ENCODE measurements at regions not wholly inside any gene's neighbourhood (a gene's known extent, or its start where the extent isn't known, plus 50 kb on each side); places are given as distances from the start of the nearest gene placed in this dataset.

DNA sequence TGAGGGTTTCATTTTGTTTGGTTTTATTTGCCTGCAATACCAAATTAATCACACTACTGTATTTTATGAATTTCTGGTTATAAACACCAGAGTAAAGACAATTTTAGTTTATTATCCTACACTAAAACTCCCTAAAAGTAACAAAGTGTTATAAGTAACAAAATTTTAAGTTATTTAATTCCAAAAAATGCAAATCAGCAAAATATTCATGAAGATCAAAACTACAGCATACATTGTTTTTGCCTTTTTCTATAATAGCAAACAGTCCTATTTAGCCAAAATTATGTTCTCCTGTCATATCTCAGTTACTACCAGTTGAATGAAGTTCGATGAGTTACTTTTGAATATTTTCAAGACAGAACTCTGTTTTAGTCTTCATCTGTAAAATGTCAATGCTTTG lies 132.7 kb upstream of the CYLC2 start:
- TF ChIP-seq, protein P1, sequence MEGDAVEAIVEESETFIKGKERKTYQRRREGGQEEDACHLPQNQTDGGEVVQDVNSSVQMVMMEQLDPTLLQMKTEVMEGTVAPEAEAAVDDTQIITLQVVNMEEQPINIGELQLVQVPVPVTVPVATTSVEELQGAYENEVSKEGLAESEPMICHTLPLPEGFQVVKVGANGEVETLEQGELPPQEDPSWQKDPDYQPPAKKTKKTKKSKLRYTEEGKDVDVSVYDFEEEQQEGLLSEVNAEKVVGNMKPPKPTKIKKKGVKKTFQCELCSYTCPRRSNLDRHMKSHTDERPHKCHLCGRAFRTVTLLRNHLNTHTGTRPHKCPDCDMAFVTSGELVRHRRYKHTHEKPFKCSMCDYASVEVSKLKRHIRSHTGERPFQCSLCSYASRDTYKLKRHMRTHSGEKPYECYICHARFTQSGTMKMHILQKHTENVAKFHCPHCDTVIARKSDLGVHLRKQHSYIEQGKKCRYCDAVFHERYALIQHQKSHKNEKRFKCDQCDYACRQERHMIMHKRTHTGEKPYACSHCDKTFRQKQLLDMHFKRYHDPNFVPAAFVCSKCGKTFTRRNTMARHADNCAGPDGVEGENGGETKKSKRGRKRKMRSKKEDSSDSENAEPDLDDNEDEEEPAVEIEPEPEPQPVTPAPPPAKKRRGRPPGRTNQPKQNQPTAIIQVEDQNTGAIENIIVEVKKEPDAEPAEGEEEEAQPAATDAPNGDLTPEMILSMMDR (IDR thresholded peaks at IDR 0.05; ENCODE audit: insufficient read depth, low read depth, low read length), result no peak
- no peak for DNase-seq (ENCODE audit: low read depth)
- H3K4me3 ChIP-seq (ENCODE audit: low read depth, low read length), result no peak overlapping the region

DNA sequence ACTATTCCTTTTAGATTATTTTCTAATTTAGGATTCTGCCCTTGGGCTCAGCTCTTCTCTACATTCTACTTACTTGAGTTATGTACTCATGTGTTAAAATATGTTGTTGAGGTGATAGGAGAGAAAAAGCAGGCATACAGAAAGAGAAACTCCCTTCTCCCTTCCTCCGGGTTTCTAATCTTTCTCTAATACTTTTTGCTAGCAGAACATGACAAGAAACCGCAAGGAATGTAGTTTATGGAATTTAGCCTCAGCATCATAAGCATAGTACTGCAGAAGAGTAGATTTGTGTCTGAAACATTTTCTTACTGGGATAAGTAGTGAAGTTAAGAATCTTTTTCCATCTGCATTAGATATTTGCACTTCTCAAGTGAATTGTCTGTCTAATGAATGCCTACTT lies 139.5 kb upstream of the CYLC2 start:
- H3K4me3 ChIP-seq (ENCODE audit: low read depth, low read length), result no peak overlapping the region
- TF ChIP-seq, protein P1 (IDR thresholded peaks at IDR 0.05; ENCODE audit: insufficient read depth, low read depth, low read length), result no peak
- DNase-seq (ENCODE audit: low read depth), result peak; percentile 41

DNA sequence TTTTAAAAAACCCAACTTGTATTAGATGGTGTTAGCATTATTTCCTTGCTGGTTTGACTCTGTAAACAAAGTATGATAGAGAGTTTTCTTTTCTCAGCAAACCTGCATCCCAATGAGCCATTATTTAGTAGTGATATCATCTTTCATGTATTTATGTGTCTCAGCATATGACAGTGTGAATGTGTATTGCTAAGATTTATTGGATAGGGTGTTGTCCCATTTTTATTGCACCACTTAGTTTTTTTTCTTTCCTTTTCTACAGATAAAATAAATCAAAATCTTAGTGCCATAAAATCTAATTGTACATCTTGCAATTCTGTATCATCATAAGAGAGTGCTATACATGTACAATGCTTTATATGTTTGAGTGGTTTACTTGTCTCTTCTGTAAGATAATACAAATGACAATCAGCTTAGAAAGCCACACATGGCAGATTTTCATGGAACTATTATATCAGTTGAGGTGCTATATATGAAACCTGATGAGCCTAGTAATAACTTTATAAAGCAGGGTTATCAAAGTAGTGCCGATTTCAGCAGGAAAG lies 149.2 kb upstream of the CYLC2 start:
- no peak overlapping the region for H3K4me3 ChIP-seq (ENCODE audit: low read depth, low read length)
- TF ChIP-seq, protein P1 (IDR thresholded peaks at IDR 0.05; ENCODE audit: insufficient read depth, low read depth, low read length), result no peak
- DNase-seq (ENCODE audit: low read depth), result no peak

DNA sequence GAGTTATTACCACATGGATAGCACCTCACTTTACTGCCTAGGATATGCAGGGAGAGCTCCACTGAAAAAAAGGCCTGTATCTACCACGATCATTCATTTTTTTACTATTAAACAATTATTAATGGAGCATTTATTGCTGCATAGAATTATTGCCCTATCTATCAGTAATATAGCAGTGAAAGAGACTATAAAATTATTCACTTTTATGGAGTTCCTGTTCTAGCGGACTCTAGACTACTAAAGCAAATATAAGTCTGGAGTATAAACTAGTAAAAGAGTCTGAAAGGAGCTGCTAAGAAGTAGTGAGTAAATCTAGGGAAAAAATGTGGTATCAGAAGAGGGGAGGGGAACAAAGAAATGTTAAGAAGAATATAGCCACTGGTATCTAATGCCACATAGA lies 150.4 kb upstream of the CYLC2 start:
- no peak overlapping the region for H3K4me3 ChIP-seq (ENCODE audit: low read depth, low read length)
- DNase-seq (ENCODE audit: low read depth), result no peak
- TF ChIP-seq, protein P1 (IDR thresholded peaks at IDR 0.05; ENCODE audit: insufficient read depth, low read depth, low read length), result no peak

DNA sequence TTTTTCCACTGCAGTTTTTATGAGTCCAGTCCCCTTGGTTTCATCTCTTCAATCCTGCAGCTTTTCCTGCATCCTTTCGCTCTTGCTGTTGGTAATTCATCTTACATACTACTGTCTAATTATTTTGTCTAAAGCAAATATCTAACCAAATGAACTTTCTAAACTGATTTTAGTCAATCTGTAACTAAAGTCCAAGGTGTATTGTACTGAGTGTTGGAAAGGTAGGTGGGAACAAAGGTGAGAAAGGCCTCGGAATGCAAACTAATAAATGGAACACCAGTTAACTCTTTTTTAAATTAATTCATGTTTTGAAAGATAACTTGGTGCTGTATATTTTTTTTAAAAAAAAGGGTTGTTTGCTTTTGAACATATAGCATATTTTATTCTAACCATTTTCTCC lies 152.7 kb upstream of the CYLC2 start:
- no peak for DNase-seq (ENCODE audit: low read depth)
- TF ChIP-seq, protein P1 (IDR thresholded peaks at IDR 0.05; ENCODE audit: insufficient read depth, low read depth, low read length), result no peak
- no peak overlapping the region for H3K4me3 ChIP-seq (ENCODE audit: low read depth, low read length)

DNA sequence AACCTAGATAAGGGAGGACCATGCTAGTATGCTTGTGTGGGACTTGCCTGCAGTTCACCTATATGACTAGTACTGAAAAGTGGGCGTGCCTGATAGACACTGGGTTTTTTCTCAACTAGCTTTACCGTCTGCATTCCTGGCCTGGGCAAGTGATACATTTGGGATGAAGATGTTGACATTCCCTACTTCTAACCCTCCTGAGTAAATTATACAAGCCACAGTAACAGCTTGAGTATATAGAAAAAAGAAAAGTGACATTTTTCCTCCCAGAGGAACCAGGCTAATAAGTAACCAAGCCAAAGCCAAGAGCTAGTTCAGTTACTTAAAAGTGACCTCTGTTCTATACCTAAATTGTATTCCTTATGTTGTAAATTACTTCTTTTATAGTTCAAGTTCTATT lies 153.8 kb upstream of the CYLC2 start:
- no peak overlapping the region for H3K4me3 ChIP-seq (ENCODE audit: low read depth, low read length)
- no peak for DNase-seq (ENCODE audit: low read depth)
- TF ChIP-seq, protein P1 (IDR thresholded peaks at IDR 0.05; ENCODE audit: insufficient read depth, low read depth, low read length), result no peak

DNA sequence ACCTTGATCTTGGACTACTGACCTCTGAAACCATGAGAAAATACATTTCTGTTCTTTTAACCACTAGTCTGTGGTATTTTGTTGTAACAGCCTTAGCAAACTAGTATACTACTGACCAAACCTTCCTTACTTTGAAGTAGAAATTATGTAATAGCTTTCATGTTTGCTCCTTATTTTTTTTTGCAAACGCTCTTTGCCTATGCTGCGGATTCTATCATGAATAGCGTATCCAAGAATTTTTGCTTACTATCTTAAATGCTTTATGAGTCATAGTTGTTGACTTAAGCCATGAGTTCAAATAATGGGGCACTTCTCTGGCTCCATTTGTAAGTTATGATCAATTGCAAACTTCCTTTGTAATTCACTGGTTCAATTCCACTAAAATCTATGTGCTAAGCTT lies 154.8 kb upstream of the CYLC2 start:
- H3K4me3 ChIP-seq (ENCODE audit: low read depth, low read length), result no peak overlapping the region
- no peak for DNase-seq (ENCODE audit: low read depth)
- TF ChIP-seq, protein P1 (IDR thresholded peaks at IDR 0.05; ENCODE audit: insufficient read depth, low read depth, low read length), result no peak
